OCI-LY7 (cell line): ENCODE measurements at regions not wholly inside any gene's neighbourhood (a gene's known extent, or its start where the extent isn't known, plus 50 kb on each side); places are given as distances from the start of the nearest gene placed in this dataset.

Experiments used
- BruUV-seq: library from RNA; stranded (reverse); fragments of 400-500 nt; replicated peaks from 2 replicates; lab custom pipeline; 2021; lab: Mats Ljungman, UMichigan
- CTCF ChIA-PET: fragments of 300-600 bp; sonication (Branson Sonifier 250); formaldehyde crosslinking; loops from one replicate; lab custom pipeline; 2022; ENCODE audit warnings: antibody characterized with exemption; ENCODE audit not compliant: unreplicated experiment; lab: Charles Lee
- POLR2A ChIA-PET: fragments of 300-600 bp; sonication (Branson Sonifier 250); formaldehyde crosslinking; loops from one replicate; lab custom pipeline; 2022; ENCODE audit warnings: antibody characterized with exemption; lab: Charles Lee
- DNase-seq: peaks from one replicate; pipeline ENCODE4 v3.0.0-alpha.2; 2015; ENCODE audit warnings: low spot score
- H2AFZ ChIP-seq: fragments of 200-600 bp; sonication (generic), shearing (Covaris generic); 2 replicates; pipeline ENCODE4 v1.6.1; 2014; ENCODE audit warnings: mild to moderate bottlenecking, antibody characterized with exemption, low read length, moderate library complexity
- H3K27ac ChIP-seq: fragments of 200-600 bp; sonication (generic); 2 replicates; pipeline ENCODE4 v1.5.1; 2014; ENCODE audit warnings: mixed run types, low read depth, mild to moderate bottlenecking, moderate library complexity, low read length, inconsistent platforms; ENCODE audit not compliant: poor library complexity, severe bottlenecking
- H3K36me3 ChIP-seq: fragments of 200-600 bp; sonication (generic); 2 replicates; pipeline ENCODE4 v1.6.1; 2014; ENCODE audit warnings: mild to moderate bottlenecking, antibody characterized with exemption, low read length, moderate library complexity, mixed read lengths; ENCODE audit not compliant: insufficient read depth
- H3K4me1 ChIP-seq: fragments of 200-600 bp; sonication (generic); 2 replicates; pipeline ENCODE4 v1.5.1; 2014; ENCODE audit warnings: mild to moderate bottlenecking, low read length; ENCODE audit not compliant: insufficient read depth, poor library complexity, severe bottlenecking
- H3K4me2 ChIP-seq: fragments of 200-600 bp; sonication (generic); 2 replicates; pipeline ENCODE4 v1.6.1; 2014; ENCODE audit warnings: mild to moderate bottlenecking, low read length
- H3K4me3 ChIP-seq: fragments of 200-600 bp; sonication (generic); 2 replicates; pipeline ENCODE4 v1.5.1; 2014; ENCODE audit warnings: mild to moderate bottlenecking, low read depth, low read length; ENCODE audit not compliant: poor library complexity, severe bottlenecking
- H3K79me2 ChIP-seq: fragments of 200-600 bp; sonication (generic); 2 replicates; pipeline ENCODE4 v1.6.1; 2016; ENCODE audit warnings: low read depth, mild to moderate bottlenecking, low read length, moderate library complexity, mixed read lengths; ENCODE audit not compliant: insufficient read depth
- H3K9me2 ChIP-seq: fragments of 200-600 bp; sonication (generic); 2 replicates; pipeline ENCODE4 v1.6.1; 2016; ENCODE audit warnings: mild to moderate bottlenecking, low read length, mixed read lengths; ENCODE audit not compliant: insufficient read depth
- H3K9me3 ChIP-seq: fragments of 200-600 bp; sonication (generic); 2 replicates; pipeline ENCODE4 v1.6.1; 2014; ENCODE audit warnings: mild to moderate bottlenecking, mixed run types, low read length, mixed read lengths
- H4K20me1 ChIP-seq: fragments of 200-600 bp; sonication (generic); 2 replicates; pipeline ENCODE4 v1.6.1; 2014; ENCODE audit warnings: mild to moderate bottlenecking, antibody characterized with exemption, low read length, moderate library complexity, mixed read lengths; ENCODE audit not compliant: insufficient read depth
- CTCF ChIP-seq: fragments of 200-600 bp; sonication (generic); conservative IDR thresholded peaks from 2 replicates; pipeline ENCODE4 v1.5.1; 2014; ENCODE audit warnings: mild to moderate bottlenecking, antibody characterized with exemption, low read length, moderate library complexity, mixed read lengths
- EZH2phosphoT487 ChIP-seq: fragments of 200-600 bp; sonication (generic); IDR thresholded peaks from 2 replicates; pipeline ENCODE4 v1.6.1; 2018; ENCODE audit warnings: low read depth, borderline replicate concordance, mild to moderate bottlenecking, mixed run types, antibody characterized with exemption, low read length, moderate library complexity, mixed read lengths
- intact Hi-C: fragments of 100-400 bp; cut with micrococcal nuclease; formaldehyde crosslinking; loops from one replicate; pipeline ENCODE4 v1.10.0; 2022; ENCODE audit not compliant: unreplicated experiment

- Histone ChIP-seq H3K4me3 (no peak overlapping the region), H3K27ac (no peak overlapping the region), H3K36me3 (no peaks in the 10 kb centered on the region), H3K4me1 (no peaks in the 10 kb centered on the region), H3K4me2 (no peak overlapping the region), H3K79me2 (no peaks in the 10 kb centered on the region), H3K9me3 (no peaks in the 10 kb centered on the region), H4K20me1 (no peaks in the 10 kb centered on the region), H3K9me2 (no peaks in the 10 kb centered on the region), H2AFZ (no peak overlapping the region)
- no TSS peak for BruUV-seq
- CTCF ChIA-PET, result no interaction called here
- DNase-seq, result no peak
- no peak for TF ChIP-seq CTCF
- TF ChIP-seq EZH2phosphoT487, result no peak
- POLR2A ChIA-PET, result no interaction called here
- intact Hi-C loops, result no loop called here
Observed at GRCh38 chrX:68939868-68940267, 111.0 kb downstream of the EFNB1 start.

GRCh38 chrX:68938244-68939004 lies 109.6 kb downstream of the EFNB1 start:
- H3K4me3 ChIP-seq, result no peak overlapping the region
- no peaks in the 10 kb centered on the region for H3K36me3 ChIP-seq
- H3K9me2 ChIP-seq, result no peaks in the 10 kb centered on the region
- no peaks in the 10 kb centered on the region for H3K4me1 ChIP-seq
- no peak for DNase-seq
- no peak overlapping the region for H3K27ac ChIP-seq
- no peaks in the 10 kb centered on the region for H4K20me1 ChIP-seq
- CTCF ChIA-PET, result no interaction called here
- BruUV-seq, result no TSS peak
- intact Hi-C loops, result no loop called here
- POLR2A ChIA-PET, result no interaction called here
- no peaks in the 10 kb centered on the region for H3K9me3 ChIP-seq
- no peak for TF ChIP-seq EZH2phosphoT487
- TF ChIP-seq CTCF, result no peak
- no peak overlapping the region for H2AFZ ChIP-seq
- H3K4me2 ChIP-seq, result no peak overlapping the region
- no peaks in the 10 kb centered on the region for H3K79me2 ChIP-seq

GRCh38 chrX:68937581-68937980 lies 108.8 kb downstream of the EFNB1 start:
- POLR2A ChIA-PET, result no interaction called here
- Histone ChIP-seq H3K36me3 (no peaks in the 10 kb centered on the region), H2AFZ (no peak overlapping the region), H3K4me2 (no peak overlapping the region), H3K79me2 (no peaks in the 10 kb centered on the region), H3K9me2 (no peaks in the 10 kb centered on the region), H3K27ac (no peak overlapping the region), H3K9me3 (no peaks in the 10 kb centered on the region), H4K20me1 (no peaks in the 10 kb centered on the region), H3K4me1 (no peaks in the 10 kb centered on the region), H3K4me3 (no peak overlapping the region)
- DNase-seq, result no peak
- TF ChIP-seq CTCF, result no peak
- no peak for TF ChIP-seq EZH2phosphoT487
- CTCF ChIA-PET, result no interaction called here
- intact Hi-C loops, result no loop called here
- no TSS peak for BruUV-seq
